ENCODE measurements at regions not wholly inside any gene's neighbourhood (a gene's known extent, or its start where the extent isn't known, plus 50 kb on each side); places are given as distances from the start of the nearest gene placed in this dataset.

GRCh38 chr7:131921016-131921415 is 364.6 kb upstream of the PODXL start:
- Histone ChIP-seq H3K27me3 (ENCODE audit: insufficient read depth, poor library complexity, severe bottlenecking) (no peaks in the 10 kb centered on the region), H3K4me3 (replicated peaks; ENCODE audit: insufficient read depth, low read length) (no peak overlapping the region), H3K27ac (replicated peaks) (no peak overlapping the region)
- no peak for DNase-seq (ENCODE audit: low read depth in 1 of 2, low spot score in 1 of 2)
- TF ChIP-seq SPI1 (IDR thresholded peaks at IDR 0.05; ENCODE audit: borderline replicate concordance, low read depth) (no peak), POLR2AphosphoS5 (IDR thresholded peaks at IDR 0.05; ENCODE audit: low read depth) (no peak), GABPA (IDR thresholded peaks at IDR 0.05; ENCODE audit: low read depth) (no peak)
- TF ChIP-seq, protein P1, sequence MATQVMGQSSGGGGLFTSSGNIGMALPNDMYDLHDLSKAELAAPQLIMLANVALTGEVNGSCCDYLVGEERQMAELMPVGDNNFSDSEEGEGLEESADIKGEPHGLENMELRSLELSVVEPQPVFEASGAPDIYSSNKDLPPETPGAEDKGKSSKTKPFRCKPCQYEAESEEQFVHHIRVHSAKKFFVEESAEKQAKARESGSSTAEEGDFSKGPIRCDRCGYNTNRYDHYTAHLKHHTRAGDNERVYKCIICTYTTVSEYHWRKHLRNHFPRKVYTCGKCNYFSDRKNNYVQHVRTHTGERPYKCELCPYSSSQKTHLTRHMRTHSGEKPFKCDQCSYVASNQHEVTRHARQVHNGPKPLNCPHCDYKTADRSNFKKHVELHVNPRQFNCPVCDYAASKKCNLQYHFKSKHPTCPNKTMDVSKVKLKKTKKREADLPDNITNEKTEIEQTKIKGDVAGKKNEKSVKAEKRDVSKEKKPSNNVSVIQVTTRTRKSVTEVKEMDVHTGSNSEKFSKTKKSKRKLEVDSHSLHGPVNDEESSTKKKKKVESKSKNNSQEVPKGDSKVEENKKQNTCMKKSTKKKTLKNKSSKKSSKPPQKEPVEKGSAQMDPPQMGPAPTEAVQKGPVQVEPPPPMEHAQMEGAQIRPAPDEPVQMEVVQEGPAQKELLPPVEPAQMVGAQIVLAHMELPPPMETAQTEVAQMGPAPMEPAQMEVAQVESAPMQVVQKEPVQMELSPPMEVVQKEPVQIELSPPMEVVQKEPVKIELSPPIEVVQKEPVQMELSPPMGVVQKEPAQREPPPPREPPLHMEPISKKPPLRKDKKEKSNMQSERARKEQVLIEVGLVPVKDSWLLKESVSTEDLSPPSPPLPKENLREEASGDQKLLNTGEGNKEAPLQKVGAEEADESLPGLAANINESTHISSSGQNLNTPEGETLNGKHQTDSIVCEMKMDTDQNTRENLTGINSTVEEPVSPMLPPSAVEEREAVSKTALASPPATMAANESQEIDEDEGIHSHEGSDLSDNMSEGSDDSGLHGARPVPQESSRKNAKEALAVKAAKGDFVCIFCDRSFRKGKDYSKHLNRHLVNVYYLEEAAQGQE (IDR thresholded peaks at IDR 0.05; ENCODE audit: insufficient replicate concordance, low read depth): no peak
- TF ChIP-seq, protein P2, sequence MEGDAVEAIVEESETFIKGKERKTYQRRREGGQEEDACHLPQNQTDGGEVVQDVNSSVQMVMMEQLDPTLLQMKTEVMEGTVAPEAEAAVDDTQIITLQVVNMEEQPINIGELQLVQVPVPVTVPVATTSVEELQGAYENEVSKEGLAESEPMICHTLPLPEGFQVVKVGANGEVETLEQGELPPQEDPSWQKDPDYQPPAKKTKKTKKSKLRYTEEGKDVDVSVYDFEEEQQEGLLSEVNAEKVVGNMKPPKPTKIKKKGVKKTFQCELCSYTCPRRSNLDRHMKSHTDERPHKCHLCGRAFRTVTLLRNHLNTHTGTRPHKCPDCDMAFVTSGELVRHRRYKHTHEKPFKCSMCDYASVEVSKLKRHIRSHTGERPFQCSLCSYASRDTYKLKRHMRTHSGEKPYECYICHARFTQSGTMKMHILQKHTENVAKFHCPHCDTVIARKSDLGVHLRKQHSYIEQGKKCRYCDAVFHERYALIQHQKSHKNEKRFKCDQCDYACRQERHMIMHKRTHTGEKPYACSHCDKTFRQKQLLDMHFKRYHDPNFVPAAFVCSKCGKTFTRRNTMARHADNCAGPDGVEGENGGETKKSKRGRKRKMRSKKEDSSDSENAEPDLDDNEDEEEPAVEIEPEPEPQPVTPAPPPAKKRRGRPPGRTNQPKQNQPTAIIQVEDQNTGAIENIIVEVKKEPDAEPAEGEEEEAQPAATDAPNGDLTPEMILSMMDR (IDR thresholded peaks at IDR 0.05; ENCODE audit: insufficient read depth, low read length): no peak

DNA sequence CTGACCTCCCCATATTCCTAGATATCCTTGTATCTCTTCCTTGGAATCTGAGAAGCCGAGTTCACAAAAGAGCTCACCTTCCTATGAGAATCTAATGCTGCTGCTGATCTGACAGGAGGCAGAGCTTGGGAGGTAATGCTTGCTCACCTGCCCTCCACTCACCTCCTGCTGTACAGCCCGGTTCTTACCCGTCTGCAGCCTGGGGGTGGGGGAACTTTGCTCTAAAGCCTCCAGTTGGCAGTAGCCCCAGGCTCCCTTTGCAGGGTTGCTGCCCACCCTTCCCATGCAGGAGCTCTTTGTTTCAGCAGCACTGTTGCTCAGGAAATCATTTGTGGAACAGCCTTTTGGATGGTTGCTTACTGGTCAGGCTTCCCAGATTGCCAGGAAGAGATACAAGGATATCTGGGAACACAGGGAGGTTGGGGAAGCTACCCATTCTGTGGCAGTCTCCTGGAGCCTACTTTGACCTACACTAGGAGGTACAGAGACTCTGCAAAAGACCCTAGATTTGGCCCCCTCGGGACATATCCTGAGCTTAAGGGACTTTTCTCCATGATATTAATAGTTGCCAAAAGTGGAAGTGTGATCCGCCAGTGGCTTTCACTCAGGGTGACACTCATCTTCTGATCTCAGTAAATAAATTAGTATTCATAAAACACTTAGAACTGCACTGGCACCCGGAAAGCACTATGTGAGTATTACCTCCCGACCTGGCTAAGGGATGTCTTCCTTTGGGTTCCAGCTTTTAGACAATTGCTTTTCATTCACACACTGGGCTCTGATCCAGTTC is 363.7 kb upstream of the PODXL start:
- Histone ChIP-seq H3K27ac (replicated peaks) (no peak overlapping the region), H3K27me3 (ENCODE audit: insufficient read depth, poor library complexity, severe bottlenecking) (no peaks in the 10 kb centered on the region), H3K4me3 (replicated peaks; ENCODE audit: insufficient read depth, low read length) (no peak overlapping the region)
- TF ChIP-seq SPI1 (IDR thresholded peaks at IDR 0.05; ENCODE audit: borderline replicate concordance, low read depth): no peak
- no peak for DNase-seq (ENCODE audit: low read depth in 1 of 2, low spot score in 1 of 2)

GRCh38 chr7:131911112-131911511 is 354.7 kb upstream of the PODXL start:
- H3K27ac ChIP-seq (replicated peaks): no peak overlapping the region
- H3K27me3 ChIP-seq (ENCODE audit: insufficient read depth, poor library complexity, severe bottlenecking): peaks cover 9% of the 10 kb centered on the region
- no peak overlapping the region for H3K4me3 ChIP-seq (replicated peaks; ENCODE audit: insufficient read depth, low read length)
- TF ChIP-seq SPI1 (IDR thresholded peaks at IDR 0.05; ENCODE audit: borderline replicate concordance, low read depth) (no peak), POLR2AphosphoS5 (IDR thresholded peaks at IDR 0.05; ENCODE audit: low read depth) (no peak), GABPA (IDR thresholded peaks at IDR 0.05; ENCODE audit: low read depth) (no peak)
- TF ChIP-seq, protein P1 (IDR thresholded peaks at IDR 0.05; ENCODE audit: insufficient replicate concordance, low read depth): no peak
- TF ChIP-seq, protein P2 (IDR thresholded peaks at IDR 0.05; ENCODE audit: insufficient read depth, low read length): no peak
- DNase-seq (ENCODE audit: low read depth in 1 of 2, low spot score in 1 of 2): no peak

DNA sequence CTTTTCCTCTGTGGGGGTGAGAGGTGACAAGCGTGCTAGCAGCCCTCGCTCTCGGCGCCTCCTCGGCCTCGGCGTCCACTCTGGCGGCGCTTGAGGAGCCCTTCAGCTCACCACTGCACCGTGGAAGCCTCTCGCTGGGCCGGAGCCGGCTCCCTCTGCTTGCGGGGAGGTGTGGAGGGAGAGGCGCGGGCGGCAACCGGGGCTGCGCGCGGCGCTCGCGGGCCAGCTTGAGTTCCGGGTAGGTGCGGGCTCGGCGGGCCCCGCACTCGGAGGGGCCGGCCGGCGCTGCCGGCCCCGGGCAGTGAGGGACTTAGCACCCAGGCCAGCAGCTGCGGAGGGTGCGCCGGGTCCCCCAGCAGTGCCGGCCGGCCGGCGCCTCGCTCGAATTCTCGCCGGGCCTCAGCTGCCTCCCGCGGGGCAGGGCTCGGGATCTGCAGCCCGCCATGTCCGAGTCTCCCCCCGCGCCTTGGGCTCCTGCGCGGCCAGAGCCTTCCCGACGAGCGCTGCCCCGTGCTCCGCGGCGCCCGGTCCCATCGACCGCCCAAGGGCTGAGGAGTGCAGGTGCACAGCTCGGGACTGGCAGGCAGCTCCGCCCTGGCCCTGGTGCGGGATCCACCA is 352.8 kb upstream of the PODXL start:
- no peak overlapping the region for H3K27ac ChIP-seq (replicated peaks)
- H3K4me3 ChIP-seq (replicated peaks; ENCODE audit: insufficient read depth, low read length): no peak overlapping the region
- TF ChIP-seq, protein P1 (IDR thresholded peaks at IDR 0.05; ENCODE audit: insufficient replicate concordance, low read depth): no peak
- TF ChIP-seq, protein P2 (IDR thresholded peaks at IDR 0.05; ENCODE audit: insufficient read depth, low read length): no peak
- TF ChIP-seq GABPA (IDR thresholded peaks at IDR 0.05; ENCODE audit: low read depth) (no peak), POLR2AphosphoS5 (IDR thresholded peaks at IDR 0.05; ENCODE audit: low read depth) (no peak), SPI1 (IDR thresholded peaks at IDR 0.05; ENCODE audit: borderline replicate concordance, low read depth) (no peak)
- DNase-seq (ENCODE audit: low read depth in 1 of 2, low spot score in 1 of 2): no peak
- H3K27me3 ChIP-seq (ENCODE audit: insufficient read depth, poor library complexity, severe bottlenecking): peaks cover 9% of the 10 kb centered on the region
